Coronary artery (tissue), 2 donors: ENCODE measurements at regions not wholly inside any gene's neighbourhood (a gene's known extent, or its start where the extent isn't known, plus 50 kb on each side); places are given as distances from the start of the nearest gene placed in this dataset.
"Not testable (repeated sequence)": the region's sequence is repeated elsewhere in the genome, so short reads cannot be mapped to it uniquely, and the experiment has no call there.

ENCODE experiments used
- DNase-seq: peaks from one replicate; pipeline ENCODE4 v3.0.0-alpha.2; 2017; ENCODE audit warnings: low spot score
- H3K27ac ChIP-seq, 2 donors: fragments of 200-600 bp; sonication (generic); one replicate each; pipeline ENCODE4 v1.5.1; 2016 to 2019
- H3K4me3 ChIP-seq: fragments of 200-600 bp; sonication (generic); 2 replicates; pipeline ENCODE4 v1.5.1; 2016; ENCODE audit warnings: mild to moderate bottlenecking, moderate library complexity
- TF ChIP-seq, protein P1 (sequence below): fragments of 200-600 bp; sonication (generic); IDR thresholded peaks from one replicate; pipeline ENCODE4 v1.5.1; 2019; ENCODE audit warnings: antibody characterized with exemption

DNA sequence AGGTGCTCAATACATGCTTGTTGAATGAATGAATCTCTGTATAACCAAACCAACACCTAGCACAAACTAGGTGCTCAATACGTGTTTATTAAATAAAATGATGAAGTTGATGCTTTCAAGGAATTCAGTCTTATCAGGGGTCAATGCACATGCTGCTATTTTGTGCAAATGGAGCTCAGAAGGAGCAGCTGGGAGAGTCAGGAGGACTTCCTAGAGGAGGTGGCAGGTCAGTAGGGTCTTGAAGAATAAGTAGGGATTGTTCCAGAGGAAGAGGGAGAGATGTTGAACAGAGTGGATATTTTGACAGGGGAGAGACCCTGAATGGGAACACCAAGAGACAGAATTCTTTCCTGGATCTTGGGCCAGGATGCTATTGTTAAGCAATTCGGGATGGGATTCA lies 92.7 kb upstream of the LHX1 start:
- Histone ChIP-seq H3K4me3 (no peak overlapping the region), H3K27ac (no peak overlapping the region)
- TF ChIP-seq, protein P1, sequence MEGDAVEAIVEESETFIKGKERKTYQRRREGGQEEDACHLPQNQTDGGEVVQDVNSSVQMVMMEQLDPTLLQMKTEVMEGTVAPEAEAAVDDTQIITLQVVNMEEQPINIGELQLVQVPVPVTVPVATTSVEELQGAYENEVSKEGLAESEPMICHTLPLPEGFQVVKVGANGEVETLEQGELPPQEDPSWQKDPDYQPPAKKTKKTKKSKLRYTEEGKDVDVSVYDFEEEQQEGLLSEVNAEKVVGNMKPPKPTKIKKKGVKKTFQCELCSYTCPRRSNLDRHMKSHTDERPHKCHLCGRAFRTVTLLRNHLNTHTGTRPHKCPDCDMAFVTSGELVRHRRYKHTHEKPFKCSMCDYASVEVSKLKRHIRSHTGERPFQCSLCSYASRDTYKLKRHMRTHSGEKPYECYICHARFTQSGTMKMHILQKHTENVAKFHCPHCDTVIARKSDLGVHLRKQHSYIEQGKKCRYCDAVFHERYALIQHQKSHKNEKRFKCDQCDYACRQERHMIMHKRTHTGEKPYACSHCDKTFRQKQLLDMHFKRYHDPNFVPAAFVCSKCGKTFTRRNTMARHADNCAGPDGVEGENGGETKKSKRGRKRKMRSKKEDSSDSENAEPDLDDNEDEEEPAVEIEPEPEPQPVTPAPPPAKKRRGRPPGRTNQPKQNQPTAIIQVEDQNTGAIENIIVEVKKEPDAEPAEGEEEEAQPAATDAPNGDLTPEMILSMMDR: no peak
- no peak for DNase-seq

DNA sequence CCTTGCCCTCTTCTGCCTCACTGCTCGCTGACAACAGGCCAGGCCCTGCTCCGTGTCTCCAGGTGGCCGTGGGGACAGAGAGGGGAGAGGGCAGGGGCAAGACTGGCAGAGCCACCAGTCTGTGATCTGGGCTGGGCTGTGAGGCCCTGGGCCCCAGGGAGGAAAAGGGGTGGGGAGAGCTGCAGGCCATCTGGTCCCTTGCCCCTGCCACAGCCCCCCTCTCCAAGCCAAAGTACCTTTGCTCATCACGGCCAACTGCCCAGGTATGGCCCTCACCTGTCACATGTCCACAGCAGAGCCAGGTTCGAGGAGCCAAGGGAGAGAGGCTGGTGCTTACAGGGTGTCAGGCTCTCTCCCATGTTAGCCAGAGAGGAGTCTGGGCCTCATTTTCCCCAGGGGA lies 91.4 kb upstream of the LHX1 start:
- no peak overlapping the region for H3K4me3 ChIP-seq
- DNase-seq: no peak
- no peak overlapping the region for H3K27ac ChIP-seq
- TF ChIP-seq, protein P1: no peak

DNA sequence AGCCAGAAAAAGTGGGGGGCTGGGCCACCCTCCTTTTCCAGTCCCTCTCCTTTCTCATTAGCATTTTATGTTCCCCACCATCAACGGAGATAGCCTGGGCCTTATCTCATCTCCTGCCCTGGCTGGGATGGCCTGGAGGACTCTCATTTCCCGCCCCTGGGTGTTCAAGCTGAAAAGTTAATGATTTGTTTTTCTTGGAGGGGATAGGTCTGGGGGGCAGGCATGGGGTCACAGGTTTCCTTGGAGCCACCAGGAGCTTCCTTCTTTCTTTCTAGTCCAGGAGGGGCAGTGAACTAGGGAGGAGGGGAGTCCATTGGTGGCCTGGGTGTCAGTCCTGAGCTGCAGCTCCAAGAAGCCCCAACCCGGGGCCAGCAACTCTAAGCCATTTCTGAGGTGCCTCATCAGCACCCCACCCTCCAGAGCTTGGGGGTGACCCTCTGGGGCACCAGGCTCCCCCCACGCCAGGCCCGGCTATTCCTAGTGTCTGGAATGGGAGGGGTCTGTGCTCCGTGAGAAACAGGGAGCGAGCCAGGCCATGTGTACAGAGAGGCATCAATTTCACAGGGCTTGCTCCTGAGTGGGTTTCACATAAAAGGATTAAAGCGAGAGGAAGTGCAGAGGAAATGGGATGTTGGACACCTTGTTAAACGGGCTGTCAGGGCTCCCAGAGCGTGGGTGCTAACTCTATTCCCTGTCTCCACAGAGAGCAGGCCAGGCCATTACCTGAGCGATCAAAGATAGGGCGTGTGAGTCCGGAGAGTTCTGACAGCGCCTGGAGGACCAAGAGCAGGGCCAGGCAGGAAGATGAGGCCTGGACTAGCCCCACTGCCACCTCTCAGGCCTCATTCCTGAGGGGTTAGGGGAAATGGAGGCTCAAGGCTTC lies 90.6 kb upstream of the LHX1 start:
- TF ChIP-seq, protein P1: no peak
- DNase-seq: no peak
- no peak overlapping the region for H3K27ac ChIP-seq
- H3K4me3 ChIP-seq: no peak overlapping the region

DNA sequence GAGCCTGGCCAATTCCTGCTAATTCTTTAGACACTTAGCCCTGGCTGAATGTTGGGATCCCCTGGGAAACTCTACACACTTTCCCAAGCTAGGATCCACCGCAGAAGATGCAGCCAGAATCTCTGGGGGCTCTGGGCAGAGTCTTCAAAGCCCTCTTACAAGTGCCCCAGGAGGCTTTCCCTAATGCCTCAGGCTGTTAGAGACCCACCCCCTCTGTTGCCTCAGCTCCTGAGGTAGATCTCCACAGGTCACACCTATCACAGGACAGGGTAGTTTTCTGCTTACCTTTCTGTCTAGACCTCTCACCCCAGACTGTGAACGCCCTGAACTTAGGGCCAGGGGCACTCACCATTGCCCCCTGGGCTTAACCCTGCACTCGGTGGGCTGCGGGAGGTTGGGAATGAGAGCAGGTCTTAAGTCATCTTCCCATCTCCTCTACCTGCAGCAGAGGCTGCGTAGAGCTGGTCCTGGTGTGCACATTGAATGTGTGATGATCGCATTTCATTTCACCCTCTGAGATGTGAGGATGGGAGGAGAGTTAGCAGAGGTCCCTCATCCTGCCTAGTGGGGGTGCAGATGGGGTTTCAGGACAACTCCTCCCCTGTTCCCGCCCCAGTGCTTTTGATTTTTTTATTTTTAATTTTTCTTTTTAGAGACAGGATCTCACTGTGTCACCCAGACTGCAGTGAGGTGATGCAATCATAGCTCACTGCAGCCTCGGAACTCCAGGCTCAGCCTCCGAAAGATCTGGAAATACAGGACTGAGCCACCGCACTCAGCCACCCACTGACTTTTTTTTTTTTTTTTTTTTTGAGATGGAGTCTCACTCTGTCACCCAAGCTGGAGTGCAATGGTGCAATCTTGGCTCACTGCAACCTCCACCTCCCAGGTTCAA lies 89.0 kb upstream of the LHX1 start:
- Histone ChIP-seq H3K4me3 (no peak overlapping the region), H3K27ac (no peak overlapping the region)
- TF ChIP-seq, protein P1: no peak
- no peak for DNase-seq

DNA sequence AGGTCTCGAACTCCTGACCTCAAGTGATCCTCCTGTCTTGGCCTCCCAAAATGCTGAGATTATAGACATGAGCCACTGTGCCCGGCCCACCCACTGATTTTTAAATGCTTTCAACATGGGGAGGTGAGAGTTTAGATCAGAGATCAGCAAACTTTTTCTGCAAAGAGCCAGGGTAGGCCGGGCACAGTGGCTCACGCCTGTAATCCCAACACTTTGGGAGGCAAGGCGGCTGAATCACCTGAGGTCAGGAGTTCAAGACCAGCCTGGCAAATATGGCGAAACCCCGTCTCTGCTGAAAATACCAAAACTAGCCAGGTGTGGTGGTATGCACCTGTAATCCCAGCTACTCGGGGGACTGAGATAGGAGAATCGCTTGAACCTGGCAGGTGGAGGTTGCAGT lies 88.3 kb upstream of the LHX1 start:
- not testable (repeated sequence) for H3K27ac ChIP-seq, DNase-seq, H3K4me3 ChIP-seq

DNA sequence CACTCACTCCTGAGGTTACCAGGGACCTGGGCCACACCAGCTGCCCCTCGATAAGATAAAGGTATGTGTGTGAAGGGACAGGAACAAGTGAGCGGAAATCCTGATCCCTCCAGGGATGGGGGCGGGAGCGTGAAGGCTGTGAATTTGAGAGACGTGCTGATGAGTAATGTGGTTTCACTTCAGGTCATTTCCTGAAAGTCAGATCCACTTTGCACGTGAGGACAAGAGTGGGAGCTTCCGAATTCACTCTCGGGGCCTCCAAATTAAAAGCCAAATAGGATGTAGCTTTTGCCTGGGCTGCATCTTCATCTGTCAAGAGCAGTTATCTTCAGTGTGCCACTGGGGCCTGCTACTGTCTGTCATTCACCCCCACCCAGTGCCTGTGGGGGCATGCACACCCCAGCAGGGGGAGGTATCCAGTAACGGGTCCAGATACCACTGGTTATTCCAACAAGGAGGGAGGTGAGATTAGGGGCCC lies 87.4 kb upstream of the LHX1 start:
- no peak overlapping the region for H3K27ac ChIP-seq
- DNase-seq: no peak
- TF ChIP-seq, protein P1: no peak
- H3K4me3 ChIP-seq: no peak overlapping the region

DNA sequence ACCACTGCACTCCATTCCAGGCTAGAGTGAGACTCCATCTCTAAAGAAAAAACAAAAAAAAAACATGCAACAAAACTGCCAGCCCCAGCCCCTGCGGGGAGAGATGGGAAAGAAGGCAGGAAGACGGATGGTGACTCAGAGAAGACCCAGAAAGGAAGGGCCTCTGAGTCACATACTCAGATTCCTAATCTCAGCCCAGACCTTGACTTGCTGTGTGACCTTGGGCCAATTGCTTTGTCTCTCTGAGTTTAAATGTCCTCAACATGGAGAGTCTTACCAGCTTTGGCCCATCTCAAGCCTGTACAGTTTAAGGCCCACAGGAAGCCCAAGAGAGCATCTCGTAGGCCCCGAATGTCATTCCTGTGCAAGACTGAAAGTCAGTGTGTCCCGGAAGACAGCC lies 86.5 kb upstream of the LHX1 start:
- H3K4me3 ChIP-seq: no peak overlapping the region
- H3K27ac ChIP-seq: no peak overlapping the region
- no peak for DNase-seq
- TF ChIP-seq, protein P1: no peak
